Loucy (cell line): ENCODE measurements at regions not wholly inside any gene's neighbourhood (a gene's known extent, or its start where the extent isn't known, plus 50 kb on each side); places are given as distances from the start of the nearest gene placed in this dataset.

Experiments
- H2AFZ ChIP-seq: fragments of 200-600 bp; sonication (generic); 2 replicates; pipeline ENCODE4 v1.6.0; 2016; ENCODE audit warnings: antibody characterized with exemption, mild to moderate bottlenecking, low read length, moderate library complexity
- H3F3A ChIP-seq: fragments of 200-600 bp; 2 replicates; pipeline ENCODE4 v1.6.0; 2016; ENCODE audit warnings: antibody characterized with exemption, low read depth, mild to moderate bottlenecking
- H3K27me3 ChIP-seq: fragments of 200-600 bp; sonication (generic); 2 replicates; pipeline ENCODE4 v1.6.1; 2014; ENCODE audit warnings: low read length, mild to moderate bottlenecking; ENCODE audit not compliant: insufficient read depth, poor library complexity, severe bottlenecking
- H3K36me3 ChIP-seq: fragments of 200-600 bp; sonication (generic); 2 replicates; pipeline ENCODE4 v1.6.1; 2016; ENCODE audit warnings: low read length; ENCODE audit not compliant: insufficient read depth
- H3K4me1 ChIP-seq: fragments of 200-600 bp; sonication (generic); 2 replicates; pipeline ENCODE4 v1.5.1; 2014; ENCODE audit warnings: low read length, mild to moderate bottlenecking; ENCODE audit not compliant: insufficient read depth, poor library complexity, severe bottlenecking
- H3K4me2 ChIP-seq: fragments of 200-600 bp; sonication (generic); 2 replicates; pipeline ENCODE4 v1.6.0; 2014; ENCODE audit warnings: antibody characterized with exemption, low read length, low read depth, mild to moderate bottlenecking; ENCODE audit not compliant: poor library complexity, severe bottlenecking
- H3K4me3 ChIP-seq: fragments of 200-600 bp; sonication (generic); 2 replicates; pipeline ENCODE4 v1.5.1; 2014; ENCODE audit warnings: low read length, mild to moderate bottlenecking, mixed read lengths; ENCODE audit not compliant: poor library complexity, severe bottlenecking
- H3K79me2 ChIP-seq: fragments of 200-600 bp; sonication (generic); 2 replicates; pipeline ENCODE4 v1.6.1; 2014; ENCODE audit warnings: low read length; ENCODE audit not compliant: insufficient read depth
- H3K9ac ChIP-seq: fragments of 200-600 bp; sonication (generic); 2 replicates; pipeline ENCODE4 v1.6.0; 2014; ENCODE audit warnings: mild to moderate bottlenecking, low read depth, low read length, moderate library complexity; ENCODE audit not compliant: poor library complexity, severe bottlenecking
- H3K9me2 ChIP-seq: fragments of 200-600 bp; sonication (generic); replicated peaks from 2 replicates; pipeline ENCODE4 v1.6.1; 2016; ENCODE audit warnings: low read depth, low read length, mixed read lengths
- H3K9me3 ChIP-seq: fragments of 200-600 bp; sonication (generic); 2 replicates; pipeline ENCODE4 v1.6.1; 2014; ENCODE audit warnings: mild to moderate bottlenecking, antibody characterized with exemption, low read length, low read depth; ENCODE audit not compliant: insufficient read depth
- H4K20me1 ChIP-seq: fragments of 200-600 bp; sonication (generic); 2 replicates; pipeline ENCODE4 v1.6.0; 2014; ENCODE audit warnings: antibody characterized with exemption, low read length, mild to moderate bottlenecking; ENCODE audit not compliant: insufficient read depth, poor library complexity, severe bottlenecking
- CTCF ChIP-seq: fragments of 200-600 bp; sonication (generic); conservative IDR thresholded peaks from 2 replicates; pipeline ENCODE4 v1.5.1; 2014; ENCODE audit warnings: mild to moderate bottlenecking, antibody characterized with exemption, low read length
- EZH2phosphoT487 ChIP-seq: fragments of 200-600 bp; IDR thresholded peaks from 2 replicates; pipeline ENCODE4 v1.6.1; 2018; ENCODE audit warnings: antibody characterized with exemption, mild to moderate bottlenecking, moderate library complexity, borderline replicate concordance

DNA sequence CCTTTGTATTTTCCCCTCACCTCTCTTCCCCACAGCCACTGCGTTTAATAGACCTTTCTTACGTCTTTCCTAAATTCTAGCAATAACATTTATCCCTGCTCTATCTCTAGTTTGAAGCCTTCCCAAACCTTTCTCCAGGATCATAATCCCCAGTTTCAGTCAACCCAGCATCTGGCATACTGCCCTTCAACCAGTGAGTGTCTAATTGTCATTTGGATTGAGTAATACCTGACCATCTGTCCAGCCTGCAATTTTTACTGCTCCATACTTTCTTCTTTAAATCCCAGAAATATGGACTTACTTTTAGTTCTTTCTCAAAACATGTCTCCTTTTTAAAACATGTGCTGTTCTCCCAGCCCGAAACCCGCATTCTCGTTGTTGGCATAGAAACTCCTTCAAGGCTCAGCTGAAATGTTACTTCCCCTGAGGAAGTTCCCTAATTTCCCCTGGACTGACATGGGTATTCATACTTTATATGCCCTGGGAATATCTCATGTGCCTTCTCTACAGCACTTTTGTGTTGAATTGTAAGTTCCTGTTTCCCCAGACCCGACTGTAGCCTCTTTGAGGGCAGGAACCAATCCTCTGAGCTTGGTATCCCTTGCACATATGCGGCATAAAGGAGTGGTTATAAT, 65.1 kb upstream of the ETV6 start:
- no peaks in the 10 kb centered on the region for H3K9me3 ChIP-seq
- no peaks in the 10 kb centered on the region for H3F3A ChIP-seq
- H3K9ac ChIP-seq = no peak overlapping the region
- H3K27me3 ChIP-seq = no peaks in the 10 kb centered on the region
- H3K9me2 ChIP-seq = no peaks in the 10 kb centered on the region
- H4K20me1 ChIP-seq = no peaks in the 10 kb centered on the region
- no peak overlapping the region for H3K4me3 ChIP-seq
- no peaks in the 10 kb centered on the region for H3K36me3 ChIP-seq
- H3K79me2 ChIP-seq = no peaks in the 10 kb centered on the region
- H2AFZ ChIP-seq = no peak overlapping the region
- TF ChIP-seq CTCF (no peak), EZH2phosphoT487 (no peak)
- no peak overlapping the region for H3K4me2 ChIP-seq
- H3K4me1 ChIP-seq = peaks cover 3% of the 10 kb centered on the region

DNA sequence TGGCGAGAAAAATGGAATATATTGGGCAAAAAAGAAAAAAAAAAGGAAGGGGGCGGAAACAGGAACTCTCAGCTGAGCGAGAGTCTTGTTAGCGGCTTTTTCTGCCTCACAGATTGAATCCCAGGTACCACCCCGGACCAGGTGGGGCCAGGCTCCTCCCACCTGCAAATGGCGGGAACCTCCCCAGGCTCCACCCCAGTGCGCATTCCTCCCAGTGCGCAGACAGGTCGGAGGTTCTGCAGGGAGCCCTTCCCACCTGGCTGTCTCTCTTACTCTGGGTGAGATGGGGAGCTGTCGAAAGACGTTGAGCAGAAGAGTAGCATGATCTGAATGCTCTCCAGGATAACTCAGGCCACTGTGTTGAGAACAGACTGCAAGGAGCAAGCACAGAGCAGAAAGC, 57.0 kb upstream of the ETV6 start:
- no peaks in the 10 kb centered on the region for H4K20me1 ChIP-seq
- H3K9me3 ChIP-seq = no peaks in the 10 kb centered on the region
- H3K79me2 ChIP-seq = no peaks in the 10 kb centered on the region
- no peaks in the 10 kb centered on the region for H3K36me3 ChIP-seq
- H3K9ac ChIP-seq = no peak overlapping the region
- H2AFZ ChIP-seq = no peak overlapping the region
- no peaks in the 10 kb centered on the region for H3K9me2 ChIP-seq
- no peaks in the 10 kb centered on the region for H3K27me3 ChIP-seq
- H3K4me3 ChIP-seq = no peak overlapping the region
- no peak overlapping the region for H3K4me2 ChIP-seq
- TF ChIP-seq EZH2phosphoT487 = no peak
- no peak for TF ChIP-seq CTCF
- no peaks in the 10 kb centered on the region for H3F3A ChIP-seq
- no peaks in the 10 kb centered on the region for H3K4me1 ChIP-seq

DNA sequence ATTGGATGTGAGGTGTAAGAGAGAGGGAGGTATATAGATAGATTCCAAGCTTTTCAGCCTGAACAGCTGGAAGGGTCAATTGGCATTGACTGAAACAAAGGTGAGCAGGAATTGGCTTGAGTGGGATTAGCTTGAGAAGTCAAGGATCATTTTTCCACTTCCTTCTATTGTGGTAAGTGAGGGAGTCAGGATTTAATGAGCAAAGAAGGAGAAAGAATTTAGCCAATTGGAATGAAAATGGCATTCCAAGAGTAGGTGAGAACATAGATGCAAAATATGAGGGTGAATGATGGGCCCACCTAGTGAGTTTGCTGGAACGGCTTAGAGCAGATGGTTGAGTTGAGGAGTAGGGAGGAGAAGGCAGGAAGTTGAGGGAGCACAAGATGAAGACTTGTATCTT, 56.5 kb upstream of the ETV6 start:
- Histone ChIP-seq H4K20me1 (no peaks in the 10 kb centered on the region), H3K36me3 (no peaks in the 10 kb centered on the region), H3K79me2 (no peaks in the 10 kb centered on the region), H3K9me2 (no peaks in the 10 kb centered on the region), H3K27me3 (no peaks in the 10 kb centered on the region), H2AFZ (no peak overlapping the region), H3K9me3 (no peaks in the 10 kb centered on the region), H3K9ac (no peak overlapping the region), H3K4me3 (no peak overlapping the region), H3K4me2 (no peak overlapping the region), H3F3A (no peaks in the 10 kb centered on the region), H3K4me1 (no peaks in the 10 kb centered on the region)
- TF ChIP-seq EZH2phosphoT487 (no peak), CTCF (no peak)
